HEK293 (cell line): ENCODE measurements at regions not wholly inside any gene's neighbourhood (a gene's known extent, or its start where the extent isn't known, plus 50 kb on each side); places are given as distances from the start of the nearest gene placed in this dataset.

Source experiments
- CTCF ChIA-PET: fragments of 350-600 bp; formaldehyde crosslinking; extraction: SDS; loops from one replicate; lab custom pipeline; 2021; ENCODE audit warnings: antibody characterized with exemption; lab: Yijun Ruan, JAX
- POLR2A ChIA-PET: fragments of 300-600 bp; formaldehyde crosslinking; extraction: SDS; loops from one replicate; lab custom pipeline; 2020; ENCODE audit warnings: antibody characterized with exemption, inconsistent platforms; lab: Yijun Ruan, JAX
- H3K27ac ChIP-seq: fragments of 200-500 bp; sonication (Bioruptor generic); 2 replicates; pipeline ENCODE4 v1.5.1; 2014; ENCODE audit warnings: low read depth, low read length, control low read depth, inconsistent platforms; ENCODE audit errors: extremely low read depth
- H3K36me3 ChIP-seq, 2 experiments: fragments of 200-500 bp in 1 of 2; sonication (Bioruptor generic) in 1 of 2; 1 replicate in 1 of 2; 2 replicates in 1 of 2; pipeline ENCODE4 v1.5.1; 2014 to 2017; ENCODE audit warnings: inconsistent platforms in 2 of 2, low read length in 2 of 2; ENCODE audit not compliant: control insufficient read depth in 2 of 2, insufficient read depth in 1 of 2
- H3K4me1 ChIP-seq: fragments of 200-500 bp; sonication (Bioruptor generic); 2 replicates; pipeline ENCODE4 v1.5.1; 2014; ENCODE audit warnings: mild to moderate bottlenecking, low read length, inconsistent platforms; ENCODE audit not compliant: control insufficient read depth, insufficient read depth
- H3K4me3 ChIP-seq: 2 replicates; pipeline ENCODE4 v1.5.1; 2011; ENCODE audit warnings: low read depth, mild to moderate bottlenecking, control low read depth, low read length, moderate library complexity
- H3K9me3 ChIP-seq: fragments of 200-500 bp; sonication (Bioruptor generic); 2 replicates; pipeline ENCODE4 v1.5.1; 2014; ENCODE audit warnings: low read depth, low read length, inconsistent platforms; ENCODE audit not compliant: control insufficient read depth, insufficient read depth
- BCL11A ChIP-seq: fragments of 450-650 bp; formaldehyde crosslinking; IDR thresholded peaks from 2 replicates; pipeline ENCODE4 v1.5.1; 2016; ENCODE audit warnings: low read depth, missing biosample characterization, missing genetic modification characterization
- GLI2 ChIP-seq: fragments of 450-650 bp; formaldehyde crosslinking; IDR thresholded peaks from 2 replicates; pipeline ENCODE4; 2017; ENCODE audit warnings: missing biosample characterization, missing genetic modification characterization, low read depth, borderline replicate concordance
- GLI4 ChIP-seq: fragments of 450-650 bp; formaldehyde crosslinking; IDR thresholded peaks from 2 replicates; pipeline ENCODE4 v1.5.1; 2016; ENCODE audit warnings: missing biosample characterization, missing genetic modification characterization
- MEIS1 ChIP-seq: sonication (generic); formaldehyde crosslinking; IDR thresholded peaks from 2 replicates; pipeline ENCODE4 v1.8.1; 2022; ENCODE audit warnings: missing genetic modification reagents, mild to moderate bottlenecking, borderline replicate concordance
- OSR2 ChIP-seq: fragments of 450-650 bp; formaldehyde crosslinking; IDR thresholded peaks from 2 replicates; pipeline ENCODE4 v1.5.1; 2016; ENCODE audit warnings: missing biosample characterization, missing genetic modification characterization
- ZBTB48 ChIP-seq: fragments of 450-650 bp; formaldehyde crosslinking; IDR thresholded peaks from 2 replicates; pipeline ENCODE4 v1.5.1; 2016; ENCODE audit warnings: missing biosample characterization, missing genetic modification characterization
- ZNF112 ChIP-seq: fragments of 450-650 bp; formaldehyde crosslinking; IDR thresholded peaks from 2 replicates; pipeline ENCODE4 v1.5.0; 2017; ENCODE audit warnings: missing biosample characterization, missing genetic modification characterization
- ZNF140 ChIP-seq: fragments of 450-650 bp; formaldehyde crosslinking; IDR thresholded peaks from 2 replicates; pipeline ENCODE4 v1.5.1; 2016; ENCODE audit warnings: missing biosample characterization, missing genetic modification characterization
- ZNF155 ChIP-seq: fragments of 450-650 bp; formaldehyde crosslinking; IDR thresholded peaks from 2 replicates; pipeline ENCODE4 v1.5.1; 2016; ENCODE audit warnings: missing biosample characterization, missing genetic modification characterization
- ZNF2 ChIP-seq: fragments of 450-650 bp; formaldehyde crosslinking; IDR thresholded peaks from 2 replicates; pipeline ENCODE4 v1.5.1; 2016; ENCODE audit warnings: missing biosample characterization, missing genetic modification characterization
- ZNF221 ChIP-seq: fragments of 450-650 bp; formaldehyde crosslinking; IDR thresholded peaks from 2 replicates; pipeline ENCODE4 v1.5.1; 2017; ENCODE audit warnings: missing biosample characterization, missing genetic modification characterization, borderline replicate concordance
- ZNF48 ChIP-seq: fragments of 450-650 bp; formaldehyde crosslinking; IDR thresholded peaks from 2 replicates; pipeline ENCODE4 v1.5.1; 2016; ENCODE audit warnings: missing biosample characterization, missing genetic modification characterization
- ZNF555 ChIP-seq: fragments of 450-650 bp; formaldehyde crosslinking; conservative IDR thresholded peaks from 2 replicates; pipeline ENCODE4 v1.5.1; 2017; ENCODE audit warnings: missing biosample characterization, mild to moderate bottlenecking, missing genetic modification characterization, inconsistent platforms
- ZNF610 ChIP-seq: fragments of 450-650 bp; formaldehyde crosslinking; IDR thresholded peaks from 2 replicates; pipeline ENCODE4 v1.5.1; 2016; ENCODE audit warnings: missing biosample characterization, missing genetic modification characterization, borderline replicate concordance
- ZNF670 ChIP-seq: fragments of 450-650 bp; formaldehyde crosslinking; IDR thresholded peaks from 2 replicates; pipeline ENCODE4 v1.5.1; 2016; ENCODE audit warnings: missing biosample characterization, missing genetic modification characterization, low read depth
- ZNF707 ChIP-seq: fragments of 450-650 bp; formaldehyde crosslinking; IDR thresholded peaks from 2 replicates; pipeline ENCODE4 v1.5.1; 2016; ENCODE audit warnings: missing biosample characterization, missing genetic modification characterization
- ZNF768 ChIP-seq: fragments of 450-650 bp; formaldehyde crosslinking; IDR thresholded peaks from 2 replicates; pipeline ENCODE4 v1.5.1; 2018; ENCODE audit warnings: missing biosample characterization, mild to moderate bottlenecking, missing genetic modification characterization
- ZNF777 ChIP-seq: fragments of 450-650 bp; formaldehyde crosslinking; IDR thresholded peaks from 2 replicates; pipeline ENCODE4 v1.5.1; 2017; ENCODE audit warnings: missing biosample characterization, missing genetic modification characterization, borderline replicate concordance
- ZNF792 ChIP-seq: fragments of 450-650 bp; formaldehyde crosslinking; IDR thresholded peaks from 2 replicates; pipeline ENCODE4 v1.5.1; 2016; ENCODE audit warnings: missing biosample characterization, missing genetic modification characterization
- TF ChIP-seq, protein P1 (sequence below): fragments of 450-650 bp; formaldehyde crosslinking; IDR thresholded peaks from 2 replicates; pipeline ENCODE4 v1.5.1; 2017; ENCODE audit warnings: missing biosample characterization, missing genetic modification characterization
- TF ChIP-seq, protein P2 (sequence below): fragments of 450-650 bp; formaldehyde crosslinking; IDR thresholded peaks from 2 replicates; pipeline ENCODE4 v1.5.1; 2016; ENCODE audit warnings: missing biosample characterization, missing genetic modification characterization, low read depth
- TF ChIP-seq, protein P3 (sequence below): fragments of 450-650 bp; formaldehyde crosslinking; IDR thresholded peaks from 2 replicates; pipeline ENCODE4 v1.5.1; 2016; ENCODE audit warnings: missing biosample characterization, missing genetic modification characterization
- TF ChIP-seq, protein P4 (sequence below): fragments of 450-650 bp; formaldehyde crosslinking; IDR thresholded peaks from 2 replicates; pipeline ENCODE4; 2016; ENCODE audit warnings: missing biosample characterization, missing genetic modification characterization

DNA sequence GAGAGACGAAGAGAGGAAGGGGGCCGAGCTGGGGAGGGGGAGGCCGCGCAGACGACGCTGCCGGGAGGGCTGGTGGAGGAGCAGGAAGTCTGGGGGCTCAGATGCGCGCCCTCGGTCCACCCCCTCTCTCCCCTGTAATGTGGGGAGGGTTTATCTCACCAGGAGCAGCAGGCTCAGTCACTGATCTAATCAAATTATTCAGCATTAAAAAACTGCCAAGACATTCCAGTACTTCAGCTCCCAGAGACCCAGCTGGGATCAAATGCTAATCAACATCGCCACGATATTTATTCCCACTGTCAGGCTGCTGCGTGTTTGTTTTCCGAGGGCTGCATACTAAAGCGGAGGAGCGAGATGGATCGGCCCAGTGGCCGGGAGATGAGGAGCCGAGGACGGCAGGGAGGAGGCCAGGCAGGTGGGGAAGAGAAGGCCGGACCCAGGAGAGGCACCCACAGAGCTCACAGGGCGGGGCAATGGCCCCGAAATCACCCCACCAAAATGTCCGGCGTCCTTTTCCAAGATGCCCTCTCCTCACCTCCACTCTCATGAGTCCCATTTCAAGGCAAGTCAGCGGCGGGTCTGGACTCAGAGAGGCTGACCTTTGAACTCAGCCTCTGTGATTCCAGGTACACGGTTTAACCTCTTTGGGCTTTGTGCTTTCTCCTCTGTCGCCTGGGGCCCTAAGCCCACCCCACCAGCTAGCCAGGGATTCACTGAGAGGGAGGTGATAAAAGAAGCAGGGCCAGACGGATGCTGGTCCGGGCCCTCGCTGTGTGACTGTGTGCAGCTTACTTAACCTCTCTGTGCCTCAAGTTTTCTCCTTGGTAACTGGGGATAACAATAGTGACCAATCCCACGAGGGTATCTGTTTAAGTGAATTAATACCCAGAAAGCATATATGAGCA is 502.1 kb downstream of the MN1 start:
- H3K27ac ChIP-seq: no peak overlapping the region
- no peaks in the 10 kb centered on the region; the same call in 1 of the 2 replicates for H3K4me1 ChIP-seq
- H3K36me3 ChIP-seq: no peaks in the 10 kb centered on the region
- TF ChIP-seq ZNF768 (tag by site-specific recombination) (peak; percentile 95), ZBTB48 (no peak), ZNF610 (tag by site-specific recombination) (no peak), BCL11A (tag by site-specific recombination) (no peak)
- H3K9me3 ChIP-seq: no peaks in the 10 kb centered on the region
- CTCF ChIA-PET: no interaction called here
- H3K4me3 ChIP-seq: no peak overlapping the region
- POLR2A ChIA-PET: no interaction called here

DNA sequence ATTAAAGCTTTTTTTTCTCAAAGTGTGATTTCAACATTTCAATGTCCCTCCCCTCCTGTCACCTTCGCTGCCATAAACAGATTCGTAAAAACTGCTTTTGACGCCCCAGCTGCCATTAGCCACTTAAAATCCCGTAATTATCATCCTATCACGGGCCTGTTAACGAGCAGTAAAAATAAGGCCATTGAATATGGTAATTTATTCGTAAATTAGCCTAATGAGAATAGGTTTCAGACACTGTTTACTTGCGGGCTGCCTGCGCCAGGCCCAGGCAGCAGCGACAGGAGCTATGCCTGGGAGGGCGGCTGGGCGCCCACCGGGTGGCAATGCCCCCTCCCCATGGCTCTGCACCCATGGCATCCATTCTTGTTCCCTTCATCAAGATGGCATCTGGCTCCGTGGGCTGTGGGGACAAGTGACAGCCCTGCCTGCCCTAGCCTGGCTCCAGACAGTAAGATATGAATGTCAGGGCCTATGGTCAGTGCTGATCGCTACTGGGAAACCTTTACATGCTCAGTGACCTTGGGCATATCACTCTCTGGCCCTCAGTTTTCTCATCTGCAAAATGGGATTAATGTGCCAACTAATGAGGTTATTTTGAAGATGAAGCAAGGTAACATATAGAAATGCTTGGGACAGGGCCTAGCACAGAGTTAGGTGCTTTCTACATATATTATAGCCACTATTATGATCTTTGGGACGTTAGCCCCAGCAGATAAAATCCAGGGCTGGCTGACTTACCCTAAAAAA is 500.8 kb downstream of the MN1 start:
- POLR2A ChIA-PET: interaction anchor here (0.6 kb wide), 1 partner anchor 234 kb away, joined by 3 read pairs; no protein-coding TSS in a partner anchor
- CTCF ChIA-PET: no interaction called here
- TF ChIP-seq ZNF2 (tag by site-specific recombination): no peak
- no peak for TF ChIP-seq MEIS1 (CRISPR knock-in tag)
- no peak for TF ChIP-seq ZNF777 (tag by site-specific recombination)
- TF ChIP-seq ZNF140 (tag by site-specific recombination): no peak
- TF ChIP-seq ZNF155 (tag by site-specific recombination): no peak
- TF ChIP-seq ZNF792: no peak
- TF ChIP-seq, protein P1, sequence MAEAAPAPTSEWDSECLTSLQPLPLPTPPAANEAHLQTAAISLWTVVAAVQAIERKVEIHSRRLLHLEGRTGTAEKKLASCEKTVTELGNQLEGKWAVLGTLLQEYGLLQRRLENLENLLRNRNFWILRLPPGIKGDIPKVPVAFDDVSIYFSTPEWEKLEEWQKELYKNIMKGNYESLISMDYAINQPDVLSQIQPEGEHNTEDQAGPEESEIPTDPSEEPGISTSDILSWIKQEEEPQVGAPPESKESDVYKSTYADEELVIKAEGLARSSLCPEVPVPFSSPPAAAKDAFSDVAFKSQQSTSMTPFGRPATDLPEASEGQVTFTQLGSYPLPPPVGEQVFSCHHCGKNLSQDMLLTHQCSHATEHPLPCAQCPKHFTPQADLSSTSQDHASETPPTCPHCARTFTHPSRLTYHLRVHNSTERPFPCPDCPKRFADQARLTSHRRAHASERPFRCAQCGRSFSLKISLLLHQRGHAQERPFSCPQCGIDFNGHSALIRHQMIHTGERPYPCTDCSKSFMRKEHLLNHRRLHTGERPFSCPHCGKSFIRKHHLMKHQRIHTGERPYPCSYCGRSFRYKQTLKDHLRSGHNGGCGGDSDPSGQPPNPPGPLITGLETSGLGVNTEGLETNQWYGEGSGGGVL (tag by site-specific recombination): no peak
- TF ChIP-seq GLI2 (tag by site-specific recombination): no peak
- TF ChIP-seq ZNF707 (tag by site-specific recombination): no peak
- no peak for TF ChIP-seq OSR2 (tag by site-specific recombination)
- TF ChIP-seq, protein P2, sequence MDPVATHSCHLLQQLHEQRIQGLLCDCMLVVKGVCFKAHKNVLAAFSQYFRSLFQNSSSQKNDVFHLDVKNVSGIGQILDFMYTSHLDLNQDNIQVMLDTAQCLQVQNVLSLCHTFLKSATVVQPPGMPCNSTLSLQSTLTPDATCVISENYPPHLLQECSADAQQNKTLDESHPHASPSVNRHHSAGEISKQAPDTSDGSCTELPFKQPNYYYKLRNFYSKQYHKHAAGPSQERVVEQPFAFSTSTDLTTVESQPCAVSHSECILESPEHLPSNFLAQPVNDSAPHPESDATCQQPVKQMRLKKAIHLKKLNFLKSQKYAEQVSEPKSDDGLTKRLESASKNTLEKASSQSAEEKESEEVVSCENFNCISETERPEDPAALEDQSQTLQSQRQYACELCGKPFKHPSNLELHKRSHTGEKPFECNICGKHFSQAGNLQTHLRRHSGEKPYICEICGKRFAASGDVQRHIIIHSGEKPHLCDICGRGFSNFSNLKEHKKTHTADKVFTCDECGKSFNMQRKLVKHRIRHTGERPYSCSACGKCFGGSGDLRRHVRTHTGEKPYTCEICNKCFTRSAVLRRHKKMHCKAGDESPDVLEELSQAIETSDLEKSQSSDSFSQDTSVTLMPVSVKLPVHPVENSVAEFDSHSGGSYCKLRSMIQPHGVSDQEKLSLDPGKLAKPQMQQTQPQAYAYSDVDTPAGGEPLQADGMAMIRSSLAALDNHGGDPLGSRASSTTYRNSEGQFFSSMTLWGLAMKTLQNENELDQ: no peak
- TF ChIP-seq, protein P3, sequence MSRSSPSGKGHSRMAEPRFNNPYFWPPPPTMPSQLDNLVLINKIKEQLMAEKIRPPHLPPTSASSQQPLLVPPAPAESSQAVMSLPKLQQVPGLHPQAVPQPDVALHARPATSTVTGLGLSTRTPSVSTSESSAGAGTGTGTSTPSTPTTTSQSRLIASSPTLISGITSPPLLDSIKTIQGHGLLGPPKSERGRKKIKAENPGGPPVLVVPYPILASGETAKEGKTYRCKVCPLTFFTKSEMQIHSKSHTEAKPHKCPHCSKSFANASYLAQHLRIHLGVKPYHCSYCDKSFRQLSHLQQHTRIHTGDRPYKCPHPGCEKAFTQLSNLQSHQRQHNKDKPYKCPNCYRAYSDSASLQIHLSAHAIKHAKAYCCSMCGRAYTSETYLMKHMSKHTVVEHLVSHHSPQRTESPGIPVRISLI (tag by site-specific recombination): no peak
- no peak for TF ChIP-seq ZNF48 (tag by site-specific recombination)
- TF ChIP-seq, protein P4, sequence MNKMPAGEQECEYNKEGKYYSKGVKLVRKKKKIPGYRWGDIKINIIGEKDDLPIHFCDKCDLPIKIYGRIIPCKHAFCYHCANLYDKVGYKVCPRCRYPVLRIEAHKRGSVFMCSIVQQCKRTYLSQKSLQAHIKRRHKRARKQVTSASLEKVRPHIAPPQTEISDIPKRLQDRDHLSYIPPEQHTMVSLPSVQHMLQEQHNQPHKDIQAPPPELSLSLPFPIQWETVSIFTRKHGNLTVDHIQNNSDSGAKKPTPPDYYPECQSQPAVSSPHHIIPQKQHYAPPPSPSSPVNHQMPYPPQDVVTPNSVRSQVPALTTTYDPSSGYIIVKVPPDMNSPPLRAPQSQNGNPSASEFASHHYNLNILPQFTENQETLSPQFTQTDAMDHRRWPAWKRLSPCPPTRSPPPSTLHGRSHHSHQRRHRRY (tag by site-specific recombination): no peak
- TF ChIP-seq ZNF555 (tag by site-specific recombination): no peak
- no peak for TF ChIP-seq ZNF221 (tag by site-specific recombination)
- no peak for TF ChIP-seq ZNF112 (tag by site-specific recombination)
- no peak for TF ChIP-seq GLI4 (tag by site-specific recombination)
- TF ChIP-seq ZNF670 (tag by site-specific recombination): no peak
- Histone ChIP-seq H3K4me1 (no peaks in the 10 kb centered on the region; the same call in 1 of the 2 replicates), H3K27ac (no peak overlapping the region), H3K36me3 (no peaks in the 10 kb centered on the region), H3K9me3 (no peaks in the 10 kb centered on the region), H3K4me3 (no peak overlapping the region)
